Endothelial cell of umbilical vein (primary cell): ENCODE measurements at regions not wholly inside any gene's neighbourhood (a gene's known extent, or its start where the extent isn't known, plus 50 kb on each side); places are given as distances from the start of the nearest gene placed in this dataset.

Experiments used
- BruUV-seq: library from RNA; stranded (reverse); fragments of 400-500 nt; replicated peaks from 2 replicates; lab custom pipeline; 2021; lab: Mats Ljungman, UMichigan
- CTCF ChIA-PET: fragments of 300-600, 350-600 bp; sonication (Branson Sonifier 250); formaldehyde crosslinking; loops from one replicate; lab custom pipeline; 2021; ENCODE audit warnings: antibody characterized with exemption, inconsistent platforms; lab: Charles Lee
- POLR2A ChIA-PET: fragments of 300-600, 350-600 bp; sonication (Branson Sonifier 250); formaldehyde crosslinking; loops from one replicate; lab custom pipeline; 2021; ENCODE audit warnings: antibody characterized with exemption, inconsistent platforms; lab: Charles Lee
- DNase-seq: peaks from one replicate; pipeline ENCODE4 v3.0.0-alpha.2; 2011; ENCODE audit warnings: low read depth, low spot score
- FAIRE-seq: peaks from 2 replicates; lab custom pipeline; 2011; peaks lifted over from hg19 to GRCh38; lab: Jason Lieb, UNC
- H2AFZ ChIP-seq: 2 replicates; pipeline ENCODE4 v1.6.0; 2012; ENCODE audit warnings: low read depth, low read length, control low read depth, inconsistent platforms
- H3K27ac ChIP-seq: 2 replicates; pipeline ENCODE4 v1.5.1; 2011; ENCODE audit warnings: low read depth, mild to moderate bottlenecking, control low read depth, low read length, moderate library complexity; ENCODE audit not compliant: insufficient read depth
- H3K27me3 ChIP-seq, 2 experiments: 2 replicates each; pipeline versions ENCODE4 v1.6.0 to v1.6.1; 2011; ENCODE audit warnings: low read length in 2 of 2, mixed read lengths in 1 of 2; ENCODE audit not compliant: control insufficient read depth in 2 of 2, insufficient read depth in 2 of 2
- H3K36me3 ChIP-seq, 2 experiments: 2 replicates in 1 of 2; 3 replicates in 1 of 2; pipeline ENCODE4 v1.5.1; 2011; ENCODE audit warnings: low read length in 2 of 2, mild to moderate bottlenecking in 1 of 2, moderate library complexity in 1 of 2; ENCODE audit not compliant: control insufficient read depth in 2 of 2, insufficient read depth in 2 of 2; ENCODE audit errors: extremely low read depth in 1 of 2
- H3K4me1 ChIP-seq: 3 replicates; pipeline ENCODE4 v1.5.1; 2011; ENCODE audit warnings: mild to moderate bottlenecking, low read length; ENCODE audit not compliant: control insufficient read depth, insufficient read depth; ENCODE audit errors: extremely low read depth
- H3K4me2 ChIP-seq: 2 replicates; pipeline ENCODE4 v1.6.1; 2011; ENCODE audit warnings: low read length, control low read depth, mixed read lengths; ENCODE audit not compliant: insufficient read depth
- H3K4me3 ChIP-seq, 3 experiments: fragments of 200-600 bp in 1 of 3; sonication (generic), shearing (Covaris generic) in 1 of 3; replicated peaks in 1 of 3; 2 replicates each; pipeline ENCODE4 v1.5.1; 2011 to 2016; ENCODE audit warnings: control low read depth in 3 of 3, low read length in 3 of 3, mild to moderate bottlenecking in 2 of 3, inconsistent platforms in 1 of 3, low read depth in 1 of 3, moderate library complexity in 1 of 3; ENCODE audit not compliant: insufficient read depth in 1 of 3
- H3K79me2 ChIP-seq: 2 replicates; pipeline ENCODE4 v1.6.0; 2012; ENCODE audit warnings: low read length, inconsistent platforms; ENCODE audit not compliant: control insufficient read depth, insufficient read depth
- H3K9ac ChIP-seq: replicated peaks from 2 replicates; pipeline ENCODE3; 2011; ENCODE audit warnings: low read length, control low read depth; ENCODE audit not compliant: insufficient read depth; ENCODE audit errors: extremely low read depth
- H3K9me1 ChIP-seq: replicated peaks from 3 replicates; pipeline ENCODE4 v1.6.0; 2011; ENCODE audit warnings: mild to moderate bottlenecking, low read length; ENCODE audit not compliant: control insufficient read depth, insufficient read depth; ENCODE audit errors: extremely low read depth
- H3K9me3 ChIP-seq: replicated peaks from 2 replicates; pipeline ENCODE4 v1.5.1; 2012; ENCODE audit warnings: low read length, inconsistent platforms; ENCODE audit not compliant: control insufficient read depth, insufficient read depth
- H4K20me1 ChIP-seq: replicated peaks from 2 replicates; pipeline ENCODE3; 2011; ENCODE audit warnings: mild to moderate bottlenecking, low read length; ENCODE audit not compliant: control insufficient read depth, insufficient read depth; ENCODE audit errors: extremely low read depth
- EZH2 ChIP-seq: IDR thresholded peaks from 2 replicates; pipeline ENCODE4 v1.6.1; 2012; ENCODE audit warnings: borderline replicate concordance, low read depth, mild to moderate bottlenecking, moderate library complexity, low read length, inconsistent platforms; ENCODE audit not compliant: severe bottlenecking
- FOS ChIP-seq: IDR thresholded peaks from 2 replicates; pipeline ENCODE4 v1.6.1; 2011; ENCODE audit warnings: mild to moderate bottlenecking, low read length, moderate library complexity, borderline replicate concordance; ENCODE audit not compliant: insufficient read depth
- GATA2 ChIP-seq: IDR thresholded peaks from 2 replicates; pipeline ENCODE4 v1.7.0; 2011; ENCODE audit warnings: low read depth, mild to moderate bottlenecking, moderate library complexity, mixed read lengths, low read length; ENCODE audit not compliant: insufficient read length, insufficient read depth
- JUN ChIP-seq: IDR thresholded peaks from 2 replicates; pipeline ENCODE4 v1.6.1; 2011; ENCODE audit warnings: borderline replicate concordance, low read depth; ENCODE audit not compliant: insufficient read length, insufficient read depth
- MYC ChIP-seq: IDR thresholded peaks from one replicate; pipeline ENCODE4 v1.6.1; 2011; ENCODE audit warnings: mild to moderate bottlenecking, low read depth, low read length
- POLR2A ChIP-seq: IDR thresholded peaks from 2 replicates; pipeline ENCODE4 v1.6.1; 2012; ENCODE audit warnings: low read depth, mild to moderate bottlenecking, control low read depth, low read length
- POLR2AphosphoS5 ChIP-seq: IDR thresholded peaks from 2 replicates; pipeline ENCODE4 v1.6.1; 2012; ENCODE audit warnings: low read depth, mild to moderate bottlenecking, control low read depth, low read length, moderate library complexity; ENCODE audit not compliant: insufficient read depth
- dilution Hi-C: fragments of 300-500 bp; cut with MboI; formaldehyde crosslinking; loops from one replicate; pipeline ENCODE4 v1.15.0; 2019; ENCODE audit warnings: low sequenced_read_pairs; ENCODE audit not compliant: extremely low pct_ligation_motif_present
- intact Hi-C: fragments of 100-400 bp; cut with micrococcal nuclease; formaldehyde crosslinking; loops from one replicate; pipeline ENCODE4 v1.10.0; 2022
- TF ChIP-seq, protein P1 (sequence below), 2 donors: IDR thresholded peaks; 1 replicate in 1 of 2; 2 replicates in 1 of 2; pipeline ENCODE4 v1.5.1; 2011; ENCODE audit warnings: low read length in 2 of 2, mild to moderate bottlenecking in 2 of 2, moderate library complexity in 2 of 2, control low read depth in 1 of 2, inconsistent platforms in 1 of 2, low read depth in 1 of 2; ENCODE audit not compliant: insufficient read depth in 1 of 2; ENCODE audit errors: extremely low read depth in 1 of 2
- TF ChIP-seq, protein P2 (sequence below): IDR thresholded peaks from 2 replicates; pipeline ENCODE4 v1.6.1; 2011; ENCODE audit not compliant: insufficient read depth, insufficient read length

DNA sequence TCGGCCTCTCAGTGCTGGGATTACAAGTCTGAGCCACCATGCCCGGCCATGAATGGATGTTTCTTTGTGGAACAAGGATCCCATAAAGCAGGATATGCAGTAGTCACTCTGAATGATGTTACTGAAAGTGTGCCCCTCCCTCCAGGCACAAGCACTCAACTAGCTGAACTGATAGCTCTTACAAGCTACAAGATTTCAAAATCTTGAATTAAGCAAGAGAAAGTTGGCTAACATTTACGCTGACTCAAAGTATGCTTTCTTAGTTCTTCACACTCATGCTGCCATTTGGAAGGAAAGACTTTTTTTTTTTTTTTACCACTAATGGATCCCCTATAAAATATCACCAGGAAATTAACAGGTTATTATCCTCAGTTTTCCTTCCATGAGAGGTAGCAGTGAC is 549.0 kb upstream of the PKDCC start:
- DNase-seq (no peak), FAIRE-seq (no peak)
- Histone ChIP-seq H3K27ac (no peak overlapping the region), H3K9me3 (peaks cover 3% of the 10 kb centered on the region), H3K9ac (no peak overlapping the region), H3K36me3 (no peaks in the 10 kb centered on the region), H2AFZ (no peak overlapping the region), H3K4me2 (no peak overlapping the region), H3K4me1 (no peaks in the 10 kb centered on the region), H4K20me1 (no peaks in the 10 kb centered on the region), H3K9me1 (no peaks in the 10 kb centered on the region), H3K27me3 (no peaks in the 10 kb centered on the region), H3K4me3 (no peak overlapping the region), H3K79me2 (no peaks in the 10 kb centered on the region)
- dilution Hi-C loops: no loop called here
- POLR2A ChIA-PET: no interaction called here
- intact Hi-C loops: no loop called here
- CTCF ChIA-PET: no interaction called here
- BruUV-seq: no TSS peak
- no peak for TF ChIP-seq FOS
- no peak for TF ChIP-seq MYC
- no peak for TF ChIP-seq EZH2
- TF ChIP-seq GATA2: no peak
- TF ChIP-seq, protein P1, sequence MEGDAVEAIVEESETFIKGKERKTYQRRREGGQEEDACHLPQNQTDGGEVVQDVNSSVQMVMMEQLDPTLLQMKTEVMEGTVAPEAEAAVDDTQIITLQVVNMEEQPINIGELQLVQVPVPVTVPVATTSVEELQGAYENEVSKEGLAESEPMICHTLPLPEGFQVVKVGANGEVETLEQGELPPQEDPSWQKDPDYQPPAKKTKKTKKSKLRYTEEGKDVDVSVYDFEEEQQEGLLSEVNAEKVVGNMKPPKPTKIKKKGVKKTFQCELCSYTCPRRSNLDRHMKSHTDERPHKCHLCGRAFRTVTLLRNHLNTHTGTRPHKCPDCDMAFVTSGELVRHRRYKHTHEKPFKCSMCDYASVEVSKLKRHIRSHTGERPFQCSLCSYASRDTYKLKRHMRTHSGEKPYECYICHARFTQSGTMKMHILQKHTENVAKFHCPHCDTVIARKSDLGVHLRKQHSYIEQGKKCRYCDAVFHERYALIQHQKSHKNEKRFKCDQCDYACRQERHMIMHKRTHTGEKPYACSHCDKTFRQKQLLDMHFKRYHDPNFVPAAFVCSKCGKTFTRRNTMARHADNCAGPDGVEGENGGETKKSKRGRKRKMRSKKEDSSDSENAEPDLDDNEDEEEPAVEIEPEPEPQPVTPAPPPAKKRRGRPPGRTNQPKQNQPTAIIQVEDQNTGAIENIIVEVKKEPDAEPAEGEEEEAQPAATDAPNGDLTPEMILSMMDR (IDR thresholded peaks at IDR 0.05; ENCODE audit: extremely low read depth in 1 of 2, insufficient read depth in 1 of 2, low read depth in 1 of 2, low read length in 2 of 2): no peak
- no peak for TF ChIP-seq POLR2AphosphoS5
- TF ChIP-seq, protein P2, sequence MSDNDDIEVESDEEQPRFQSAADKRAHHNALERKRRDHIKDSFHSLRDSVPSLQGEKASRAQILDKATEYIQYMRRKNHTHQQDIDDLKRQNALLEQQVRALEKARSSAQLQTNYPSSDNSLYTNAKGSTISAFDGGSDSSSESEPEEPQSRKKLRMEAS: no peak
- TF ChIP-seq JUN: no peak
- TF ChIP-seq POLR2A: no peak
